SW480 (cell line): ENCODE measurements at regions not wholly inside any gene's neighbourhood (a gene's known extent, or its start where the extent isn't known, plus 50 kb on each side); places are given as distances from the start of the nearest gene placed in this dataset.

Source experiments
- DNase-seq: peaks from one replicate; pipeline ENCODE4 v3.0.0-alpha.2; 2016; ENCODE audit warnings: low spot score

DNA sequence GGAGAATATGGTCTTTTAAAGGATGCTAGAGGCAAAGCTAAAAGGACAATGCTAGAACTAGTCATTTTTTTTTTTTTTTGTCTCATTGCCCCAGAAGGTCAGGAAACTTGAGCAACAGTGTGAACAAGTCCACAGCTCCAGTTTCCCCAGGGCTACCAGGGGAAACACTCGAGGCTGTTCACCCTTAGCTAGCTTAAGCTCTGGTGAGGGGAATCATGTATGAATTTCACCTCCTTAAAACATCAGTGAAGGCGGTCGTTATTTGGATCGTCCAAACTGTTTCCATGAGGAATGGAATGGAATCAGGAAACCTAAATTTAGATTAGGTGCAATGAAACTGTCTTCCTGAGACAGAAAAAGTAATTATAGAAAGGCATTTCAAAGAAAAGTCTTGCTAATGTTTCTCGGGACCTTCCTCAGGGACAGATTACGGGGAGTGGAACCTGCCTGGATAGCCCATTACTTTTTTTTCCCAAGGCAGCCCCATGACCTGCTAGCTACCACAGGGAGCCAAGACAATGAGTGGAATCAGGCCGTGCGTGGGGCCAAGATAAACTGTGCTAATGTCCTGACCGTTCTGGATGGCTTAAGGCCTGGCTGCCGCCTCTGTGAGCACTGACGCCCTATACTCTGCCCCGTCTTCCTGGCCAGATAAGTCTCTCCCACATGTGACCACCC lies 164.8 kb upstream of the SGK1 start:
- no peak for DNase-seq

DNA sequence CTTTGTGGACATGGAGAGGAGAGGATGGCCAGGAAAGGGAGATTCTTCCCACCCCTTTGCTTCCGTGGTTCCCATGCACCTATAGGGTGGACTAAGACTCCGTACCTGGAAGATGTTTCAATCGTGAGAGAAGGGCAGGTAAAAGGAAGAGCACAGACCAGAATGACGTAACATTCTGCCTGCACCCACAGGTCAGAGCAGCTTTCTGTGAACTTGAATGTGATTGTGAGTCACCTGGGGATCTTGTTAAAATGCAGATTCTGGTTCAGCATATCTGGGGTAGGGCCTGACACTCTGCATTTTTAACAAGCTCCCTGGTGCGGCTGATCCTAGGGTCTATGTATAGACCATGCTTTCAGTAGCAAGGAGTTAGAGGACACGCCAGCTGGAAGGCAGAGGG lies 164.1 kb upstream of the SGK1 start:
- DNase-seq = no peak

DNA sequence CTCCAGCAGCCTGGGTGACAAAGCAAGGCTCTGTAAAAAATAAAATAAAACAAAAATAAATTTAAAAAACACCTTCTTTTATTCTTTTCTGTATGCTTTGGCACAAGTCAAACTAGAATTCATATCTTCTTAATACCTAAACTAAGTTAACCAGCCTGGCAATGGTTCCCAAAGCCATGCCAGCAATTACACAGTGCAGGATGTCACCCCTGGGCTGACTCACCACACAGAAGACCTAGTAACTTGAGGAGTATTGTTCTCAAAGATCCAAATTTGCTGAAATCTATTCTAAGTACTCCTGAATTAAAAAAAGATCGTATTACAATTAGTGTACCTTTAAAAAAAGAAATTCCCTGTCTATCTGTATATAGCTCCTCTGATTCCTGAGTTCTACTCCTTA lies 162.7 kb upstream of the SGK1 start:
- DNase-seq = no peak

DNA sequence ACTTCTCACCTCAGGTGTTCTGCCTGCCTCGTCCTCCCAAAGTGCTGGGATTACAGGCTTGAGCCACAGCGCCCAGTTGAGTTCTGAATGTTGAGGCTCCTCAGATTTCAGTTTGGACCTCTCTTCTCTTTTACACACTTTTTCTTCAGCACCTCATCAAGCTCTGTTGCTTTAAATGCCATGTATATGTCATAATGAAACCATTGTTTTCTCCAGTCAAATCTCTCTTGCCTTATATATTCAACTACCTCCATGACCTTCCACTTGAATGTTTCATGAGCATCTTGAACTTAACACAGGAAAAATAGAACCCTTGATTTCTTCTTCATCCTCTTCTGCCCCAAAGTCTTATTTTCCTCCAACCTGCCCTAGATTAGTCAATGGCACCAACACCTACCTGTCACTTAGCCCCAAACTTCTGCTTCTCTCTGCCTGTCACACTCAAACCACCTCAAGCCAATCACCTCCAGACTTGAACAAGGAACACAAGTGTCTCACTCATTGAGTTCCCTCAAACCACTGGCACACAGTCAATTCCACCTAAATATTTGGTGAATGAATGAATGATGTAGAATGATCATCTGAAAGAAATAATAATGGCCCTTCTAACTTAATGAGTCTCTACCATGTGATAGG lies 161.0 kb upstream of the SGK1 start:
- no peak for DNase-seq

GRCh38 chr6:134477991-134478635 lies 160.2 kb upstream of the SGK1 start:
- DNase-seq = no peak

- no peak for DNase-seq
Observed at GRCh38 chr6:134474955-134475354, 157.0 kb upstream of the SGK1 start.

DNA sequence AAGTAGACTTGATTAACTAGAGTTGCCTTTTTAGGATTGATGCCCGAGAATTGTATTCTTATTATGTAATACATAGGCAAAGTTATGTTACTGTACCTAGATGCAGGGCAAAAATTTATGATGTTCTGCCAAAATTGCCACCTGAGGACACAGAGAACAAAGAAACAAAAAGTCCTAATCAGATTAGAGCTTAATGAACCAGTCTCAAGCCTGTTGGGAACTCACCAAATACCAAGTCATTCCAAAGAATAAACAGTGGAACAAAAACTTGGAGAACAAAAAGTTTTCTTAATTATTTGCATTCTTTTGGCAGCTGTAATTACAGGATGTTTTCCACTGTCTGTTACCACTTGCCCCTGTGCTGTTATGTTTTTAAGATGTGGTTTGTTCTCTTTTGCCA lies 154.7 kb upstream of the SGK1 start:
- DNase-seq = no peak

DNA sequence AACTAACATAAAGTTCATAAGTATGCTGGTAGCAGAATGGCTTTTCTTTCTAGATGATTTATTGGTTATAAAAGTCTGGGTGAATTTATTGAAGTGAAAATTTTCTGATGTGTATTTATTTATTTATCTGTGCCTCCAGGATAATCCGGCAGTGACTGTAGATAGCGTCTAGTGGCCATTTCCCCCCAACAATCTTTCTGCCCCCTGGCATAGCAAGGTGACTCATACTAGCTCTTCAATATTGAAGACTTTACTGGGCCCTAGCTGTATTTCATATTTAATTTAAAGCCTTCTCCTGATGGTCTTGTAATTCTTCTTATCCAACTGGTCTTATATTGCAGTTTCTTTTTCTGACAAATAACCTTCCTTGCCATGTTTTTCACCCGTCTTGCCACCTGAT lies 154.1 kb upstream of the SGK1 start:
- DNase-seq = no peak

GRCh38 chr6:134470457-134470975 lies 152.6 kb upstream of the SGK1 start:
- DNase-seq = no peak

DNA sequence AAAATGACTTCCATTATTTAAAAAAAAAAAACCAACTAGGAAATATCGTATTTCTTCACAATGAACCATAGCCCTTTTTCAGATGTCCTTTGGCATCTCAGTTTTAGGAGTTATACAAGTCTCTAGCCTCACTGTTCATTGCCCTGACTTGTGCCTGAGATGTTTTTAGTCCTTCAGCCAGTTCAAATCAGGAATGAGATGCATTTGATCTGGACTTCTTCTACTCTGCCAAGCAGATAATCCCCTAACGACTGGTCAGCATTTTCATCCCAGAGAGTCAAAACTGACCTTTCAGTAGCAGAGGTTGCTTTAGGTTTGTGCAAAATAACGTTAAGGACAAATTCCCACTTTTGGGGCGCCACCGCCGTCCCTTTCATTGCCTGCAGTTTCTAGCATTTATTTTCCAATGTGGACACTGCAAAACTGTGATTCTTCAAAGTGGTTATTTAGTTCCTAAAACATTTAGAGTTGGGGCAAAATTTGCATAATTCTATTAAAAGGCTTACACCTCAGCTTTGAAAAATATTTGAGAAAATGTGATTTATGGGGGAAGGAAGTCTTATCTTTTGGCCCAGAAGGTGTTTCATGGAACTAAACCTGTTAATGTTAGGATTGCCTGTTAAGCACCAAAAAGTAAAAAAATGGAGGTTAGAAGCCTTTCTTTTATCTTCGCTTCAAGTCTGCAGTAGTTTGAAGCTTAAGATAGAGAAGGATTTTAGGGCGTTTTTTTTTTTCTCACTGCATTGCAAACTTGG lies 152.0 kb upstream of the SGK1 start:
- DNase-seq = no peak

- no peak for DNase-seq
Observed at GRCh38 chr6:134468633-134469032, 150.7 kb upstream of the SGK1 start.

DNA sequence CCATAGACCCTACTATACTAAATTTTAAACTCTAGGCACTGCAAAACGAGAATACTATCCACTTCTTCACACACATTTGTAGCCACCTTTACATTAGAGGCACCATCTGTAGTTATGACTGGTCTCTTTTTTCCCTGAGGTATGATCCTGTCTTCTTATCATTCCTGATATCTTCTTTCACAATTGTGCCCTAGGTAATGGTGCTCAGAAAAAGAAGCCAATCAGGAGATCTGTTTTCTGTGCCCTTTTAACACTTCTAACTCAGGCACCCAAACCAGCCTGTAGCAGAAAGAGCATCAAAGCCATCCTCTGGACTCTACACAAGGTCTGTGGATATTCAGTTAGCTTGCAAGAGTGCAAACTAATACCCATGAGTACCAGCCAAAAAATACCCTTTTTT lies 149.7 kb upstream of the SGK1 start:
- no peak for DNase-seq

- no peak for DNase-seq
Observed at GRCh38 chr6:134466771-134467525, 149.0 kb upstream of the SGK1 start.

- DNase-seq = no peak
Observed at GRCh38 chr6:134464690-134465411, 146.9 kb upstream of the SGK1 start.

GRCh38 chr6:134458857-134459657 lies 141.1 kb upstream of the SGK1 start:
- DNase-seq = no peak

DNA sequence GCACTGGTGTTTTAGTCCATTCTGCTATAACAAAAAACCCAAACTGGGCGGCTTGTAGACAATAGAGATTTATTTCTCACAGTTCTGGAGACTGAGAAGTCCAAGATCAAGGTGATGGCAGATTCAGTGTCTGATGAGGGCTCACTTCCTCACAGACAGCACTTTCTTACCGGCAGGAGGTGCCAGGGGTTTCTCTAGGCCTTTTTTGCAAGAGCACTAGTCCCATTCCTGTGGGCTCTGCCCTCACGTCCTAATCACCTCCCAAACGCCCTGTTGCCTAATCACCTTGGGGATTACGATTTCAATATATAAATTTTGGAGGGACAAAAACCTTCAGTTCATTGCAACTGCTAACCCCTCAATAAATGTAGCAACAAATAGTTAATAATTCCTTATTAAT lies 140.0 kb upstream of the SGK1 start:
- no peak for DNase-seq

DNA sequence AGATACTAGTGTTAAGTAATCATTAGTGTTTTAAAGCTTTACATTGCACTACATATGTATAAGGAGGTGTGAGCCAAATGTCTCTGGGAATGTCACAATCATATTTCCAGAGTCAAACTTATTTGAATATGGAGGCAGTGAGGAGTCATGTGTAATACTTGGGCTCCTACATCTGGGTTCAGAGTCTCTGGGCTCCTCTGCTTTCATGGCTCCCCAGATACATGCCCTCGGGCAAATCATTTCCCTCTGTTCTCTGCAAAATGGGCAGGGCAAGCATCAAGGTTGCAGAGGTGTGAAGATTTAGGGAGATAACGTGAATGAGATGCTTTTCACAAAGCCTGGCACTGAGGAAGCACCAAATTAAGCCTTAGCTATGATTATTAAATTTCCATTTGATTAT lies 138.3 kb upstream of the SGK1 start:
- no peak for DNase-seq

- DNase-seq = no peak
Observed at GRCh38 chr6:134455319-134455718, 137.4 kb upstream of the SGK1 start.

DNA sequence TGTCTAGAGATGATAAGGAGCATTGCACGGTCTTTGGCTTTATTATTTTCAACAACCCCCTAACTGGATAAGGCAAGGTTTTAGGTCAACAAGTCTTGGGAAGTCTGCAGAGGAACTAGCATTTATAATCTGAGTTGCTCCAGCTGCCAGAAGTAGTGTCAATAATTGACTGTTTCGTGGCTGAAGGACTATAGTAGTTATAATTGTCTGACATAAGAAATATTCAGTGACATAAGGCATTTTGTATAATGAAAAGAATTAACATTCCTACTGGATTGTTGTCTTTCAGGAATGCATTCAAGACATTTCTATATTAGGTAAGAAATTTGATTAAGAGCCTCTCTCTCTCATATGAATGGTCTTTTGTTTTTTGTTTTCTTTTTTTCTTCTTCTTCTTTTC lies 136.9 kb upstream of the SGK1 start:
- DNase-seq = no peak

- no peak for DNase-seq
Observed at GRCh38 chr6:134453792-134454510, 136.0 kb upstream of the SGK1 start.
